ENCODE measurements at regions not wholly inside any gene's neighbourhood (a gene's known extent, or its start where the extent isn't known, plus 50 kb on each side); places are given as distances from the start of the nearest gene placed in this dataset.

- Histone ChIP-seq H3K4me3 (ENCODE audit: low read depth, low read length, poor library complexity, severe bottlenecking) (no peak overlapping the region), H3K4me1 (ENCODE audit: insufficient read depth, low read length, poor library complexity, severe bottlenecking) (no peaks in the 10 kb centered on the region), H3K9me2 (ENCODE audit: insufficient read depth, low read length) (no peaks in the 10 kb centered on the region), H3K79me2 (ENCODE audit: insufficient read depth, low read depth, low read length) (no peaks in the 10 kb centered on the region), H3K36me3 (ENCODE audit: insufficient read depth, low read length) (no peaks in the 10 kb centered on the region), H4K20me1 (ENCODE audit: insufficient read depth, low read length) (no peaks in the 10 kb centered on the region), H3K9me3 (ENCODE audit: low read length) (peaks cover 5% of the 10 kb centered on the region; the same call in 1 of the 2 replicates), H2AFZ (ENCODE audit: low read length) (no peak overlapping the region), H3K27ac (ENCODE audit: low read depth, low read length, poor library complexity, severe bottlenecking) (no peak overlapping the region), H3K4me2 (ENCODE audit: low read length) (no peak overlapping the region)
- TF ChIP-seq, protein P1, sequence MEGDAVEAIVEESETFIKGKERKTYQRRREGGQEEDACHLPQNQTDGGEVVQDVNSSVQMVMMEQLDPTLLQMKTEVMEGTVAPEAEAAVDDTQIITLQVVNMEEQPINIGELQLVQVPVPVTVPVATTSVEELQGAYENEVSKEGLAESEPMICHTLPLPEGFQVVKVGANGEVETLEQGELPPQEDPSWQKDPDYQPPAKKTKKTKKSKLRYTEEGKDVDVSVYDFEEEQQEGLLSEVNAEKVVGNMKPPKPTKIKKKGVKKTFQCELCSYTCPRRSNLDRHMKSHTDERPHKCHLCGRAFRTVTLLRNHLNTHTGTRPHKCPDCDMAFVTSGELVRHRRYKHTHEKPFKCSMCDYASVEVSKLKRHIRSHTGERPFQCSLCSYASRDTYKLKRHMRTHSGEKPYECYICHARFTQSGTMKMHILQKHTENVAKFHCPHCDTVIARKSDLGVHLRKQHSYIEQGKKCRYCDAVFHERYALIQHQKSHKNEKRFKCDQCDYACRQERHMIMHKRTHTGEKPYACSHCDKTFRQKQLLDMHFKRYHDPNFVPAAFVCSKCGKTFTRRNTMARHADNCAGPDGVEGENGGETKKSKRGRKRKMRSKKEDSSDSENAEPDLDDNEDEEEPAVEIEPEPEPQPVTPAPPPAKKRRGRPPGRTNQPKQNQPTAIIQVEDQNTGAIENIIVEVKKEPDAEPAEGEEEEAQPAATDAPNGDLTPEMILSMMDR (conservative IDR thresholded peaks at IDR 0.05; ENCODE audit: low read length), result no peak
- TF ChIP-seq EZH2phosphoT487 (IDR thresholded peaks at IDR 0.05; ENCODE audit: borderline replicate concordance, low read depth, low read length), result no peak
- ChIA-PET CTCF (ENCODE audit: unreplicated experiment) (no interaction called here), POLR2A (interaction anchor here (1.1 kb wide), 1 partner anchor 13 kb away, joined by 4 read pairs; no protein-coding TSS in a partner anchor)
- no peak for DNase-seq (ENCODE audit: low spot score)
- intact Hi-C loops (cut with micrococcal nuclease; ENCODE audit: unreplicated experiment), result no loop called here
- BruUV-seq (replicated peaks), result no TSS peak
Observed at GRCh38 chr1:187840557-187840956, 1011.8 kb downstream of the PLA2G4A start.

DNA sequence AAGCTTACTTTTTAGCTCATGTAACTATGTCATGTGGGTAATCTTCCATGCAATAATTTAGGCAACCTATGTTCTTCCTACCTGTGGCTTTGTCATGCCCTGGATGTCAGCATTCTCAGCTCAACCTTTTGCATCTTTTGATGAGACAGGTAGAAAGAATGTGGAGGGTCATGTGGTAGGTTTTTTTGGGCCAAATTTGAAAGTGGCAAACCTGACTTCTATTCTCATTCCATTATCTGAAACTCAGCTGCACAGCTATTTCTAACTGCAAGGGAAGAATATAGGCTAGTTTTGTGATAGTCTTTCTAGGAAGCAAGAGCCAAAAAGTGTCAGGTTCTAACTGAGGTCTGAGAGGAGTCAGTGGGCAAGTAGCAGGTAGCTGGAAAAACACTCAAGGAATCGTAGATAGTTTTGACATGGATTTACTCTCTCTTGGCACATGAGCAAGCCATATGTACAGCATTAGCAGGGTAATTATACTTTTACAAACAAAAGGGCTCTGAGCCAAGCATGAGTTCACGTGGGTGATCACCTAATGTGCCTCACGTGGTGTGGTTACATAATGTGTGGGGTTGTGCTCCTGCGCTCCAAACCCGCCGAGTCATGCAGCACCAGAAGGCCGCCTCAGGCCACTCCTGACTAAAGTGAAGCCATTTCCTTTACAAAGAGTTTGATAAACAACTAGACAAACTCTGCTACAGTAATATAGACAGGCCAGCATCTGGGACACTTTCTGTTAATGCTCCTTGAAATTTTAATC, 1013.8 kb downstream of the PLA2G4A start:
- POLR2A ChIA-PET, result no interaction called here
- H3K9me3 ChIP-seq (ENCODE audit: low read length), result peaks cover 5% of the 10 kb centered on the region; the same call in 1 of the 2 replicates

More for the DNA sequence above, 1013.8 kb downstream of the PLA2G4A start:
- no peaks in the 10 kb centered on the region for H4K20me1 ChIP-seq (ENCODE audit: insufficient read depth, low read length)
- H3K79me2 ChIP-seq (ENCODE audit: insufficient read depth, low read depth, low read length), result no peaks in the 10 kb centered on the region
- no peak overlapping the region for H2AFZ ChIP-seq (ENCODE audit: low read length)
- H3K4me3 ChIP-seq (ENCODE audit: low read depth, low read length, poor library complexity, severe bottlenecking), result no peak overlapping the region
- TF ChIP-seq, protein P1 (conservative IDR thresholded peaks at IDR 0.05; ENCODE audit: low read length), result no peak
- no peak for TF ChIP-seq EZH2phosphoT487 (IDR thresholded peaks at IDR 0.05; ENCODE audit: borderline replicate concordance, low read depth, low read length)
- intact Hi-C loops (cut with micrococcal nuclease; ENCODE audit: unreplicated experiment), result no loop called here
- BruUV-seq (replicated peaks), result no TSS peak
- H3K4me1 ChIP-seq (ENCODE audit: insufficient read depth, low read length, poor library complexity, severe bottlenecking), result no peaks in the 10 kb centered on the region
- no peak overlapping the region for H3K4me2 ChIP-seq (ENCODE audit: low read length)
- no peaks in the 10 kb centered on the region for H3K9me2 ChIP-seq (ENCODE audit: insufficient read depth, low read length)
- H3K36me3 ChIP-seq (ENCODE audit: insufficient read depth, low read length), result no peaks in the 10 kb centered on the region
- H3K27ac ChIP-seq (ENCODE audit: low read depth, low read length, poor library complexity, severe bottlenecking), result no peak overlapping the region
- CTCF ChIA-PET (ENCODE audit: unreplicated experiment), result no interaction called here
- peak; percentile 13 for DNase-seq (ENCODE audit: low spot score)

Measured in OCI-LY7 (cell line).